H1 (cell line): ENCODE measurements at regions not wholly inside any gene's neighbourhood (a gene's known extent, or its start where the extent isn't known, plus 50 kb on each side); places are given as distances from the start of the nearest gene placed in this dataset.

Experiments
- CTCF ChIA-PET: fragments of 300-600 bp; sonication (Branson Sonifier 250); formaldehyde crosslinking; loops from one replicate; lab custom pipeline; 2021; ENCODE audit not compliant: partially characterized antibody; lab: Charles Lee
- POLR2A ChIA-PET: fragments of 300-600 bp; sonication (Branson Sonifier 250); formaldehyde crosslinking; loops from one replicate; lab custom pipeline; 2021; ENCODE audit warnings: inconsistent platforms; ENCODE audit not compliant: partially characterized antibody; lab: Charles Lee
- DNase-seq, 2 experiments: peaks; one replicate each; pipeline versions ENCODE4 v3.0.0 to v3.0.0-alpha.2; 2010 to 2022; ENCODE audit warnings: low spot score in 2 of 2, low read depth in 1 of 2, mixed read lengths in 1 of 2
- FAIRE-seq: peaks from 2 replicates; lab custom pipeline; 2011; peaks lifted over from hg19 to GRCh38; lab: Jason Lieb, UNC
- H2AFZ ChIP-seq: 2 replicates; pipeline ENCODE4 v1.8.1; 2012; ENCODE audit warnings: low read length, inconsistent platforms
- H2AK5ac ChIP-seq: 2 replicates; pipeline ENCODE4 v1.6.1; 2013; ENCODE audit warnings: low read depth, low read length
- H2BK120ac ChIP-seq: replicated peaks from 2 replicates; pipeline ENCODE3; 2013; ENCODE audit warnings: low read depth, low read length, inconsistent platforms
- H2BK12ac ChIP-seq: 2 replicates; pipeline ENCODE4 v1.6.1; 2013; ENCODE audit warnings: low read depth, low read length
- H2BK15ac ChIP-seq: 2 replicates; pipeline ENCODE4 v1.6.1; 2013; ENCODE audit warnings: low read length
- H2BK20ac ChIP-seq: 2 replicates; pipeline ENCODE4 v1.6.1; 2013; ENCODE audit warnings: low read length
- H2BK5ac ChIP-seq: 2 replicates; pipeline ENCODE4 v1.6.1; 2013; ENCODE audit warnings: low read depth, low read length
- H3K14ac ChIP-seq: 2 replicates; pipeline ENCODE4 v1.6.1; 2013; ENCODE audit warnings: inconsistent platforms; ENCODE audit not compliant: insufficient read length
- H3K18ac ChIP-seq: 2 replicates; pipeline ENCODE4 v1.6.1; 2013; ENCODE audit warnings: low read length; ENCODE audit errors: extremely low read depth
- H3K23ac ChIP-seq: 2 replicates; pipeline ENCODE4 v1.6.1; 2013; ENCODE audit warnings: inconsistent platforms; ENCODE audit not compliant: insufficient read length
- H3K23me2 ChIP-seq: 2 replicates; pipeline ENCODE4 v1.6.1; 2013; ENCODE audit warnings: low read depth, low read length
- H3K27ac ChIP-seq: 2 replicates; pipeline ENCODE4 v1.6.1; 2011; ENCODE audit warnings: low read depth, low read length, inconsistent platforms
- H3K27me3 ChIP-seq, 4 experiments: replicated peaks in 1 of 4; 1 replicate in 1 of 4; 2 replicates in 3 of 4; pipeline versions ENCODE4 v1.6.1 to v1.8.1; 2011 to 2013; ENCODE audit warnings: low read length in 3 of 4, mild to moderate bottlenecking in 3 of 4, inconsistent platforms in 2 of 4, mixed read lengths in 2 of 4, moderate library complexity in 1 of 4; ENCODE audit not compliant: control insufficient read depth in 3 of 4, insufficient read depth in 3 of 4; ENCODE audit errors: extremely low read depth in 1 of 4
- H3K36me3 ChIP-seq, 4 experiments: 2 replicates each; pipeline versions ENCODE4 v1.6.1 to v1.8.1; 2011 to 2013; ENCODE audit warnings: mild to moderate bottlenecking in 4 of 4, low read length in 3 of 4, moderate library complexity in 2 of 4, control low read depth in 1 of 4, inconsistent platforms in 1 of 4; ENCODE audit not compliant: insufficient read depth in 4 of 4, control insufficient read depth in 2 of 4
- H3K4ac ChIP-seq: replicated peaks from 2 replicates; pipeline ENCODE3; 2013; ENCODE audit warnings: low read length, low read depth, mixed read lengths, inconsistent platforms; ENCODE audit not compliant: insufficient read length
- H3K4me1 ChIP-seq, 4 experiments: replicated peaks in 1 of 4; 1 replicate in 1 of 4; 2 replicates in 3 of 4; pipeline versions ENCODE4 v1.6.1 to v1.8.1; 2011 to 2013; ENCODE audit warnings: low read length in 3 of 4, inconsistent platforms in 2 of 4, mixed read lengths in 1 of 4; ENCODE audit not compliant: insufficient read depth in 4 of 4, control insufficient read depth in 3 of 4
- H3K4me2 ChIP-seq, 2 experiments: 2 replicates each; pipeline versions ENCODE4 v1.6.1 to v1.8.1; 2011 to 2013; ENCODE audit warnings: low read depth in 2 of 2, low read length in 2 of 2, control low read depth in 1 of 2, inconsistent platforms in 1 of 2, mild to moderate bottlenecking in 1 of 2; ENCODE audit not compliant: insufficient read depth in 1 of 2
- H3K4me3 ChIP-seq, 4 experiments: fragments of 200-600, 300-600 bp in 1 of 4; sonication (generic), shearing (Covaris generic), sonication (Bioruptor Twin) in 1 of 4; 2 replicates each; pipeline versions ENCODE4 v1.5.1 to v1.8.1; 2011 to 2016; ENCODE audit warnings: low read length in 4 of 4, low read depth in 3 of 4, control low read depth in 2 of 4, inconsistent platforms in 2 of 4, mild to moderate bottlenecking in 2 of 4, mixed read lengths in 1 of 4, moderate library complexity in 1 of 4; ENCODE audit not compliant: insufficient read depth in 2 of 4; ENCODE audit errors: extremely low read depth in 1 of 4
- H3K56ac ChIP-seq: replicated peaks from 2 replicates; pipeline ENCODE3; 2013; ENCODE audit warnings: low read depth, mild to moderate bottlenecking, mixed read lengths, low read length, inconsistent platforms; ENCODE audit not compliant: insufficient read length
- H3K79me1 ChIP-seq: 2 replicates; pipeline ENCODE4 v1.6.1; 2013; ENCODE audit warnings: low read depth, low read length, control low read depth
- H3K79me2 ChIP-seq, 2 experiments: 2 replicates each; pipeline versions ENCODE4 v1.6.1 to v1.8.1; 2012 to 2013; ENCODE audit warnings: low read length in 2 of 2, mild to moderate bottlenecking in 2 of 2, inconsistent platforms in 1 of 2; ENCODE audit not compliant: insufficient read depth in 2 of 2, control insufficient read depth in 1 of 2
- H3K9ac ChIP-seq, 4 experiments: replicated peaks in 1 of 4; 1 replicate in 1 of 4; 2 replicates in 3 of 4; pipeline versions ENCODE4 v1.6.1 to v1.8.1; 2011 to 2013; ENCODE audit warnings: low read depth in 3 of 4, low read length in 3 of 4, control low read depth in 2 of 4, mild to moderate bottlenecking in 2 of 4, moderate library complexity in 2 of 4, inconsistent platforms in 1 of 4; ENCODE audit errors: extremely low read depth in 1 of 4
- H3K9me3 ChIP-seq, 2 experiments: 2 replicates each; pipeline versions ENCODE4 v1.6.1 to v1.8.1; 2012 to 2013; ENCODE audit warnings: mild to moderate bottlenecking in 2 of 2, moderate library complexity in 2 of 2, control low read depth in 1 of 2, inconsistent platforms in 1 of 2, low read depth in 1 of 2, low read length in 1 of 2, mixed read lengths in 1 of 2; ENCODE audit not compliant: insufficient read depth in 2 of 2
- H4K20me1 ChIP-seq, 2 experiments: replicated peaks in 1 of 2; 2 replicates each; pipeline versions ENCODE3 to v1.8.1; 2011 to 2013; ENCODE audit warnings: inconsistent platforms in 2 of 2, low read length in 2 of 2, mild to moderate bottlenecking in 1 of 2; ENCODE audit not compliant: insufficient read depth in 2 of 2, control insufficient read depth in 1 of 2
- H4K5ac ChIP-seq: 2 replicates; pipeline ENCODE4 v1.6.1; 2013; ENCODE audit warnings: low read length, low read depth, mixed read lengths, inconsistent platforms; ENCODE audit not compliant: insufficient read length
- H4K8ac ChIP-seq: 2 replicates; pipeline ENCODE4 v1.8.0; 2013; ENCODE audit warnings: mild to moderate bottlenecking, moderate library complexity, low read length, inconsistent platforms; ENCODE audit not compliant: insufficient read depth; ENCODE audit errors: extremely low read depth
- H4K91ac ChIP-seq: replicated peaks from 2 replicates; pipeline ENCODE3; 2013; ENCODE audit warnings: low read length, mixed read lengths, inconsistent platforms; ENCODE audit not compliant: insufficient read length
- EGR1 ChIP-seq: IDR thresholded peaks from 2 replicates; pipeline ENCODE4 v1.6.1; 2011; ENCODE audit warnings: low read depth, low read length, borderline replicate concordance
- EZH2 ChIP-seq: fragments of 200-600 bp; sonication (generic); IDR thresholded peaks from 2 replicates; pipeline ENCODE4 v1.7.1; 2012; ENCODE audit warnings: low read depth, mild to moderate bottlenecking, moderate library complexity, low read length, inconsistent platforms; ENCODE audit not compliant: severe bottlenecking
- GABPA ChIP-seq: IDR thresholded peaks from 2 replicates; pipeline ENCODE4 v1.6.1; 2011; ENCODE audit warnings: mild to moderate bottlenecking, low read length, moderate library complexity, borderline replicate concordance; ENCODE audit not compliant: insufficient read depth
- JUN ChIP-seq: IDR thresholded peaks from 2 replicates; pipeline ENCODE4 v1.6.1; 2011; ENCODE audit warnings: low read depth, mild to moderate bottlenecking, improper control_type of control experiment, low read length
- NANOG ChIP-seq: IDR thresholded peaks from 2 replicates; pipeline ENCODE4 v1.6.1; 2011; ENCODE audit warnings: low read length, low read depth, mild to moderate bottlenecking, inconsistent platforms; ENCODE audit not compliant: insufficient read depth, poor library complexity, severe bottlenecking
- POLR2AphosphoS5 ChIP-seq: IDR thresholded peaks from 2 replicates; pipeline ENCODE4 v1.6.1; 2011; ENCODE audit warnings: low read depth, low read length
- POU5F1 ChIP-seq: IDR thresholded peaks from 2 replicates; pipeline ENCODE4 v1.6.1; 2011; ENCODE audit warnings: low read depth, mild to moderate bottlenecking, low read length, moderate library complexity
- RBBP5 ChIP-seq: IDR thresholded peaks from 2 replicates; pipeline ENCODE4 v1.7.1; 2012; ENCODE audit warnings: low read depth, mild to moderate bottlenecking, inconsistent platforms, low read length, moderate library complexity, borderline replicate concordance
- RNF2 ChIP-seq: fragments of 200-900, 300-1000 bp; sonication (generic); IDR thresholded peaks from 2 replicates; pipeline ENCODE4 v1.7.1; 2016; ENCODE audit warnings: borderline replicate concordance, low read depth, mild to moderate bottlenecking, antibody characterized with exemption, low read length; ENCODE audit not compliant: poor library complexity, severe bottlenecking; ENCODE audit errors: missing control alignments
- RXRA ChIP-seq: IDR thresholded peaks from 2 replicates; pipeline ENCODE4 v1.6.1; 2011; ENCODE audit warnings: low read depth, mild to moderate bottlenecking, low read length, moderate library complexity; ENCODE audit not compliant: insufficient read depth
- SIX5 ChIP-seq: IDR thresholded peaks from 2 replicates; pipeline ENCODE4 v1.6.1; 2011; ENCODE audit warnings: mild to moderate bottlenecking, low read depth, low read length
- SP1 ChIP-seq: IDR thresholded peaks from 2 replicates; pipeline ENCODE4 v1.6.1; 2011; ENCODE audit warnings: low read depth, low read length
- SP4 ChIP-seq: IDR thresholded peaks from 2 replicates; pipeline ENCODE4 v1.6.1; 2012; ENCODE audit warnings: low read length, inconsistent platforms
- WGBS, 2 experiments: shearing (Covaris generic) in 1 of 2; methylation state at CpG; one replicate each; pipeline versions ENCODE4 v1.1.6 to v1.1.7; 2013 to 2015; ENCODE audit warnings: low lambda C conversion rate in 2 of 2, mixed read lengths in 2 of 2, inconsistent platforms in 1 of 2, low coverage in 1 of 2, missing lambda C conversion rate in 1 of 2; ENCODE audit not compliant: insufficient replicate concordance in 2 of 2, insufficient coverage in 1 of 2, insufficient read length in 1 of 2; ENCODE audit errors: extremely low coverage in 1 of 2, missing lambda C conversion rate in 1 of 2; 5-methylcytosine and 5-hydroxymethylcytosine counted together
- TF ChIP-seq, protein P1 (sequence below): IDR thresholded peaks from 2 replicates; pipeline ENCODE4 v1.6.1; 2012; ENCODE audit warnings: inconsistent platforms

DNA sequence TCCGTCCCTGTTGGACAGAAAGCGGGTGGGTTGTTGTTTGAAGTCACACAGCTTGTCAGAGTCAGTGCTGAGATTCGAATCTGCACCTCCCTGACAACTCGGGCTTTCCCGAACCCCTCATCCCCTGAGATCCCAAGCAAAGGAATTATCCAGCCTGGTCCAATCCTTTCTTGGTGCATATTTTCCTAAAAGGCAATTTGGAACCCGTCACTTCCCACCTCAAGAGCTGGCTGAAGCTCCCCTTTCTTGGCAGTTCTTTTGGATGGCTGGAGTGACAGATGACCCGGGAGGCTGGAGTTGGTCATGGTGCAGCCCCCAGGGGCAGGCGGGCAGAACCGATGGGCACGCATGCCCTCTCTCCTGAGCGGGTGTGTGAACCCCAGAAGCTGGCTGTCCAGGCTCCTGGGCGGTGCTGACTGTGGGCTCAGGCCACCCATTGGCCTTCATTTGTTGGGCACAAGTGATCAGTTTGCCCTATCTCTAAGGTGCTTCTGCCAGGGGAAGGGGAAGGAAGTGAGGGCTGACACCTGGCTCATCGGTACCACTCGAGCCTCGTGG, 97.8 kb downstream of the ASB1 start:
- Histone ChIP-seq H3K56ac (no peak overlapping the region), H2AFZ (no peak overlapping the region), H2BK15ac (no peak overlapping the region), H3K23me2 (peaks cover 11% of the 10 kb centered on the region; the same call in 1 of the 2 replicates), H3K79me1 (no peaks in the 10 kb centered on the region), H3K23ac (no peak overlapping the region), H3K36me3 (no peaks in the 10 kb centered on the region), H2BK120ac (no peak overlapping the region), H2BK12ac (no peak overlapping the region), H2AK5ac (no peak overlapping the region), H4K20me1 (peaks cover 0 to 9% of the 10 kb centered on the region in 2 experiments), H3K4ac (no peak overlapping the region), H3K4me1 (no peaks in the 10 kb centered on the region; a peak in 2 of 7 replicates), H3K9me3 (peaks cover 0 to 6% of the 10 kb centered on the region in 2 experiments; a peak in 1 of 4 replicates), H4K8ac (peak overlapping the region; percentile 14; the same call in 1 of the 2 replicates), H4K5ac (no peak overlapping the region), H3K27ac (no peak overlapping the region; the same call in 1 of the 2 replicates), H4K91ac (no peak overlapping the region), H3K4me3 (no peak overlapping the region)
- WGBS, 2 experiments: 95% methylated on average over 15 of the region's 15 CpGs; no CpG with 5 or more reads in 1 of the 2 experiments
- CTCF ChIA-PET: interaction anchor here (0.6 to 1.9 kb wide), 3 partner anchors 11 to 51 kb away, joined by 3 to 5 read pairs (median 4); no protein-coding TSS in a partner anchor
- TF ChIP-seq RXRA: no peak
- TF ChIP-seq JUN: no peak
- TF ChIP-seq, protein P1, sequence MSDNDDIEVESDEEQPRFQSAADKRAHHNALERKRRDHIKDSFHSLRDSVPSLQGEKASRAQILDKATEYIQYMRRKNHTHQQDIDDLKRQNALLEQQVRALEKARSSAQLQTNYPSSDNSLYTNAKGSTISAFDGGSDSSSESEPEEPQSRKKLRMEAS: no peak
- TF ChIP-seq RBBP5: no peak
- TF ChIP-seq GABPA: no peak
- TF ChIP-seq EZH2: no peak
- no peak for TF ChIP-seq POLR2AphosphoS5
- no peak for TF ChIP-seq RNF2
- no peak for TF ChIP-seq SIX5
- no peak for TF ChIP-seq SP1
- no peak for TF ChIP-seq SP4
- TF ChIP-seq EGR1: no peak
- TF ChIP-seq NANOG: no peak
- no peak for TF ChIP-seq POU5F1
- TF ChIP-seq, all 59 proteins: peak for 0
- H2BK20ac ChIP-seq: no peak overlapping the region
- H3K18ac ChIP-seq: no peak overlapping the region
- no peak overlapping the region for H3K4me2 ChIP-seq
- FAIRE-seq: no peak
- H3K14ac ChIP-seq: no peak overlapping the region
- H3K27me3 ChIP-seq: no peaks in the 10 kb centered on the region
- no peak for DNase-seq
- H3K9ac ChIP-seq: no peak overlapping the region
- H3K79me2 ChIP-seq: no peaks in the 10 kb centered on the region
- POLR2A ChIA-PET: no interaction called here
- H2BK5ac ChIP-seq: no peak overlapping the region
